NCI-H146 (cell line): ENCODE measurements at regions not wholly inside any gene's neighbourhood (a gene's known extent, or its start where the extent isn't known, plus 50 kb on each side); places are given as distances from the start of the nearest gene placed in this dataset.

Source experiments
- DNase-seq: peaks from one replicate; lab custom pipeline; 2025; lab: John Stamatoyannopoulos, UW

GRCh38 chr4:30939684-30940083 lies 219.5 kb downstream of the PCDH7 start:
- DNase-seq, result no peak

- no peak for DNase-seq
Measured at GRCh38 chr4:30941641-30942040, 221.5 kb downstream of the PCDH7 start.

GRCh38 chr4:30943356-30943755 lies 223.2 kb downstream of the PCDH7 start:
- DNase-seq, result no peak

- DNase-seq, result no peak
Measured at GRCh38 chr4:30945586-30945985, 225.4 kb downstream of the PCDH7 start.

GRCh38 chr4:30946288-30946687 lies 226.1 kb downstream of the PCDH7 start:
- no peak for DNase-seq

GRCh38 chr4:30948653-30949052 lies 228.5 kb downstream of the PCDH7 start:
- no peak for DNase-seq

GRCh38 chr4:30950737-30951136 lies 230.6 kb downstream of the PCDH7 start:
- peak; percentile 91 for DNase-seq

- DNase-seq, result no peak
Measured at GRCh38 chr4:30952526-30953219, 232.5 kb downstream of the PCDH7 start.

GRCh38 chr4:30953799-30954198 lies 233.6 kb downstream of the PCDH7 start:
- DNase-seq, result peak; percentile 12

- DNase-seq, result peak; percentile 6
Measured at GRCh38 chr4:30956916-30957315, 236.7 kb downstream of the PCDH7 start.

GRCh38 chr4:30957706-30958105 lies 237.5 kb downstream of the PCDH7 start:
- DNase-seq, result no peak

- no peak for DNase-seq
Measured at GRCh38 chr4:30959781-30960485, 239.8 kb downstream of the PCDH7 start.

- DNase-seq, result no peak
Measured at GRCh38 chr4:30962939-30963338, 242.8 kb downstream of the PCDH7 start.

GRCh38 chr4:30968926-30969325 lies 248.8 kb downstream of the PCDH7 start:
- no peak for DNase-seq

GRCh38 chr4:30972542-30972941 lies 252.4 kb downstream of the PCDH7 start:
- DNase-seq, result no peak

GRCh38 chr4:30973993-30974392 lies 253.8 kb downstream of the PCDH7 start:
- no peak for DNase-seq

GRCh38 chr4:30979402-30979801 lies 259.2 kb downstream of the PCDH7 start:
- no peak for DNase-seq

GRCh38 chr4:30989508-30989907 lies 269.3 kb downstream of the PCDH7 start:
- no peak for DNase-seq

GRCh38 chr4:30996841-30997240 lies 276.7 kb downstream of the PCDH7 start:
- DNase-seq, result no peak

- no peak for DNase-seq
Measured at GRCh38 chr4:31005037-31005436, 284.9 kb downstream of the PCDH7 start.

GRCh38 chr4:31007858-31008257 lies 287.7 kb downstream of the PCDH7 start:
- no peak for DNase-seq

- DNase-seq, result no peak
Measured at GRCh38 chr4:31009926-31010325, 289.8 kb downstream of the PCDH7 start.

- no peak for DNase-seq
Measured at GRCh38 chr4:31015123-31015522, 295.0 kb downstream of the PCDH7 start.
